ENCODE measurements at regions not wholly inside any gene's neighbourhood (a gene's known extent, or its start where the extent isn't known, plus 50 kb on each side); places are given as distances from the start of the nearest gene placed in this dataset.
"Not testable (repeated sequence)": the region's sequence is repeated elsewhere in the genome, so short reads cannot be mapped to it uniquely, and the experiment has no call there.

GRCh38 chr6:27782748-27783147 lies 129.4 kb downstream of the OR2B2 start:
- 91 to 100% methylated on average over 2 of the region's 2 CpGs for WGBS, 2 experiments
- Histone ChIP-seq H3K4me1 (ENCODE audit: control insufficient read depth, insufficient read depth, low read length) (no peaks in the 10 kb centered on the region), H3K36me3 (ENCODE audit: control insufficient read depth, insufficient read depth, low read length) (no peaks in the 10 kb centered on the region), H3K27ac (ENCODE audit: insufficient read depth, low read depth, low read length, poor library complexity, severe bottlenecking) (no peak overlapping the region), H3K4me3 (ENCODE audit: insufficient read depth, low read depth, low read length) (no peak overlapping the region), H3K9me3 (ENCODE audit: control insufficient read depth, low read length) (no peaks in the 10 kb centered on the region), H3K27me3 (ENCODE audit: control insufficient read depth, insufficient read depth, low read length, poor library complexity, severe bottlenecking) (no peaks in the 10 kb centered on the region)

GRCh38 chr6:27778625-27779417 lies 133.4 kb downstream of the OR2B2 start:
- 93 to 94% methylated on average over 6 to 7 of the region's 7 CpGs for WGBS, 2 experiments
- H3K4me1 ChIP-seq (ENCODE audit: control insufficient read depth, insufficient read depth, low read length), result no peaks in the 10 kb centered on the region
- no peaks in the 10 kb centered on the region for H3K27me3 ChIP-seq (ENCODE audit: control insufficient read depth, insufficient read depth, low read length, poor library complexity, severe bottlenecking)
- no peaks in the 10 kb centered on the region for H3K36me3 ChIP-seq (ENCODE audit: control insufficient read depth, insufficient read depth, low read length)
- no peak overlapping the region for H3K4me3 ChIP-seq (ENCODE audit: insufficient read depth, low read depth, low read length)
- H3K27ac ChIP-seq (ENCODE audit: insufficient read depth, low read depth, low read length, poor library complexity, severe bottlenecking), result no peak overlapping the region
- H3K9me3 ChIP-seq (ENCODE audit: control insufficient read depth, low read length), result no peaks in the 10 kb centered on the region

- H3K27me3 ChIP-seq (ENCODE audit: control insufficient read depth, insufficient read depth, low read length, poor library complexity, severe bottlenecking), result no peaks in the 10 kb centered on the region
- no peaks in the 10 kb centered on the region for H3K4me1 ChIP-seq (ENCODE audit: control insufficient read depth, insufficient read depth, low read length)
- no peaks in the 10 kb centered on the region for H3K9me3 ChIP-seq (ENCODE audit: control insufficient read depth, low read length)
- H3K36me3 ChIP-seq (ENCODE audit: control insufficient read depth, insufficient read depth, low read length), result no peaks in the 10 kb centered on the region
- no peak overlapping the region for H3K27ac ChIP-seq (ENCODE audit: insufficient read depth, low read depth, low read length, poor library complexity, severe bottlenecking)
- WGBS, 2 experiments, result 47 to 67% methylated on average over 9 to 11 of the region's 11 CpGs
- H3K4me3 ChIP-seq (ENCODE audit: insufficient read depth, low read depth, low read length), result no peak overlapping the region
These were observed 134.4 kb downstream of the OR2B2 start for GRCh38 chr6:27777614-27778355.

- H3K9me3 ChIP-seq (ENCODE audit: control insufficient read depth, low read length), result no peaks in the 10 kb centered on the region
- H3K4me3 ChIP-seq (ENCODE audit: insufficient read depth, low read depth, low read length), result no peak overlapping the region
- WGBS, 2 experiments, result 77 to 78% methylated on average over 10 of the region's 10 CpGs
- H3K27ac ChIP-seq (ENCODE audit: insufficient read depth, low read depth, low read length, poor library complexity, severe bottlenecking), result no peak overlapping the region
- H3K4me1 ChIP-seq (ENCODE audit: control insufficient read depth, insufficient read depth, low read length), result no peaks in the 10 kb centered on the region
- peaks cover 2% of the 10 kb centered on the region for H3K27me3 ChIP-seq (ENCODE audit: control insufficient read depth, insufficient read depth, low read length, poor library complexity, severe bottlenecking)
- H3K36me3 ChIP-seq (ENCODE audit: control insufficient read depth, insufficient read depth, low read length), result no peaks in the 10 kb centered on the region
These were observed 135.1 kb downstream of the OR2B2 start for GRCh38 chr6:27777126-27777525.

GRCh38 chr6:27776504-27776903 lies 135.7 kb downstream of the OR2B2 start:
- WGBS, 2 experiments, result 84 to 89% methylated on average over 4 of the region's 4 CpGs
- H3K9me3 ChIP-seq (ENCODE audit: control insufficient read depth, low read length), result no peaks in the 10 kb centered on the region
- no peaks in the 10 kb centered on the region for H3K36me3 ChIP-seq (ENCODE audit: control insufficient read depth, insufficient read depth, low read length)
- H3K4me3 ChIP-seq (ENCODE audit: insufficient read depth, low read depth, low read length), result no peak overlapping the region
- peaks cover 8% of the 10 kb centered on the region for H3K27me3 ChIP-seq (ENCODE audit: control insufficient read depth, insufficient read depth, low read length, poor library complexity, severe bottlenecking)
- H3K27ac ChIP-seq (ENCODE audit: insufficient read depth, low read depth, low read length, poor library complexity, severe bottlenecking), result no peak overlapping the region
- H3K4me1 ChIP-seq (ENCODE audit: control insufficient read depth, insufficient read depth, low read length), result no peaks in the 10 kb centered on the region

- Histone ChIP-seq H3K36me3 (ENCODE audit: control insufficient read depth, insufficient read depth, low read length) (no peaks in the 10 kb centered on the region), H3K9me3 (ENCODE audit: control insufficient read depth, low read length) (no peaks in the 10 kb centered on the region), H3K4me1 (ENCODE audit: control insufficient read depth, insufficient read depth, low read length) (no peaks in the 10 kb centered on the region), H3K27me3 (ENCODE audit: control insufficient read depth, insufficient read depth, low read length, poor library complexity, severe bottlenecking) (peaks cover 15% of the 10 kb centered on the region), H3K27ac (ENCODE audit: insufficient read depth, low read depth, low read length, poor library complexity, severe bottlenecking) (no peak overlapping the region), H3K4me3 (ENCODE audit: insufficient read depth, low read depth, low read length) (no peak overlapping the region)
- WGBS, 2 experiments, result 94 to 95% methylated on average over 9 of the region's 9 CpGs
These were observed 136.4 kb downstream of the OR2B2 start for GRCh38 chr6:27775796-27776184.

- not testable (repeated sequence) for H3K36me3 ChIP-seq (ENCODE audit: control insufficient read depth, insufficient read depth, low read length); H3K27ac ChIP-seq (ENCODE audit: insufficient read depth, low read depth, low read length, poor library complexity, severe bottlenecking); H3K9me3 ChIP-seq (ENCODE audit: control insufficient read depth, low read length); H3K4me1 ChIP-seq (ENCODE audit: control insufficient read depth, insufficient read depth, low read length); H3K4me3 ChIP-seq (ENCODE audit: insufficient read depth, low read depth, low read length)
- 68 to 94% methylated on average over 3 to 5 of the region's 5 CpGs for WGBS, 2 experiments
- H3K27me3 ChIP-seq (ENCODE audit: control insufficient read depth, insufficient read depth, low read length, poor library complexity, severe bottlenecking), result peaks cover 20% of the 10 kb centered on the region
These were observed 136.9 kb downstream of the OR2B2 start for GRCh38 chr6:27775138-27775795.

GRCh38 chr6:27774264-27774600 lies 138.0 kb downstream of the OR2B2 start:
- not testable (repeated sequence) for H3K36me3 ChIP-seq (ENCODE audit: control insufficient read depth, insufficient read depth, low read length); H3K9me3 ChIP-seq (ENCODE audit: control insufficient read depth, low read length); H3K27ac ChIP-seq (ENCODE audit: insufficient read depth, low read depth, low read length, poor library complexity, severe bottlenecking); H3K4me1 ChIP-seq (ENCODE audit: control insufficient read depth, insufficient read depth, low read length); H3K4me3 ChIP-seq (ENCODE audit: insufficient read depth, low read depth, low read length)
- 94 to 97% methylated on average over 6 to 8 of the region's 8 CpGs for WGBS, 2 experiments
- H3K27me3 ChIP-seq (ENCODE audit: control insufficient read depth, insufficient read depth, low read length, poor library complexity, severe bottlenecking), result peaks cover 30% of the 10 kb centered on the region

GRCh38 chr6:27773542-27774263 lies 138.5 kb downstream of the OR2B2 start:
- not testable (repeated sequence) for H3K9me3 ChIP-seq (ENCODE audit: control insufficient read depth, low read length); H3K36me3 ChIP-seq (ENCODE audit: control insufficient read depth, insufficient read depth, low read length); H3K4me1 ChIP-seq (ENCODE audit: control insufficient read depth, insufficient read depth, low read length); H3K27ac ChIP-seq (ENCODE audit: insufficient read depth, low read depth, low read length, poor library complexity, severe bottlenecking); H3K4me3 ChIP-seq (ENCODE audit: insufficient read depth, low read depth, low read length)
- peaks cover 36% of the 10 kb centered on the region for H3K27me3 ChIP-seq (ENCODE audit: control insufficient read depth, insufficient read depth, low read length, poor library complexity, severe bottlenecking)
- WGBS, 2 experiments, result 95 to 98% methylated on average over 7 to 10 of the region's 10 CpGs

Measured in ectodermal cell (in vitro differentiated cells).